NCI-H526 treated with DMSO at 0.1 percent for 48 hours (cell line): ENCODE measurements at regions not wholly inside any gene's neighbourhood (a gene's known extent, or its start where the extent isn't known, plus 50 kb on each side); places are given as distances from the start of the nearest gene placed in this dataset.
"Not testable (repeated sequence)": the region's sequence is repeated elsewhere in the genome, so short reads cannot be mapped to it uniquely, and the experiment has no call there.

Experiments
- DNase-seq: peaks from one replicate; lab custom pipeline; 2025; lab: John Stamatoyannopoulos, UW

- DNase-seq = no peak
Observed at GRCh38 chr6:3553254-3553653, 96.4 kb upstream of the SLC22A23 start.

DNA sequence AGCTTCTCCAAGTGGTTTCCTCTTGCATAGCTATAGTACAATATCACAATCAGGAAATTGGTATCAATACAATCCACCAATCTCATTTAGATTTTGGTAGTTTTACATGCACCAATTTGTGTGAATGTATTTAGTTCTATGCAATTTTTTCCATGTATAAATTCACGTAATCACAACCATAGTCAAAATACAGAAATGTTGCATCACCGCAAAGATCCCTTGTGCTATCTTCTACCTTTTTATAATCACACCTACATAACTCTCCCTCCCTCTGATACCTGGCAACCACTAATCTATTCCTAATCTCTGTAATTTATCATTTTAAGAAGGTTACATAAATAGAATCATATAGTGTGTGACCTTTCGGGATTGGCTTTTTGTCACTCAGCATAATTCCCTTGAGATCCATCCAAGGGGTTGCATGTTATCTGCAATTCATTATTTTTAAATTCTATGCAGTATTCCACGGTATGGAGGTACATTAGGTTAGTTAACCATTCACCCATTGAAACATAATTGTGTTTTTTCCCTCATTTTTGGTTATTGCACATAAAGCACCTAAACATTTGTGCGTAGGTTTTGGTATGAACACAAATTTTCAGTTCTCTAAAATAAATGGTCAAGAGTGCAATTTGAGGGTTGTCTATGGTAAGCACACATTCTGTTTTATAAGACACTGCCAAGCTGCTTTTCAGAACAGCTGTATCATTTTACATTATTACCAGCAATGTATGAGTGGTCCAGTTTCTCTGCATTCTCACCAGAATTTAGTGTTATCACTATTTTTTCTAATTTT is 95.1 kb upstream of the SLC22A23 start:
- no peak for DNase-seq

GRCh38 chr6:3549314-3549940 is 92.6 kb upstream of the SLC22A23 start:
- no peak for DNase-seq

GRCh38 chr6:3546121-3546520 is 89.3 kb upstream of the SLC22A23 start:
- no peak for DNase-seq

GRCh38 chr6:3545156-3545555 is 88.3 kb upstream of the SLC22A23 start:
- DNase-seq = no peak

DNA sequence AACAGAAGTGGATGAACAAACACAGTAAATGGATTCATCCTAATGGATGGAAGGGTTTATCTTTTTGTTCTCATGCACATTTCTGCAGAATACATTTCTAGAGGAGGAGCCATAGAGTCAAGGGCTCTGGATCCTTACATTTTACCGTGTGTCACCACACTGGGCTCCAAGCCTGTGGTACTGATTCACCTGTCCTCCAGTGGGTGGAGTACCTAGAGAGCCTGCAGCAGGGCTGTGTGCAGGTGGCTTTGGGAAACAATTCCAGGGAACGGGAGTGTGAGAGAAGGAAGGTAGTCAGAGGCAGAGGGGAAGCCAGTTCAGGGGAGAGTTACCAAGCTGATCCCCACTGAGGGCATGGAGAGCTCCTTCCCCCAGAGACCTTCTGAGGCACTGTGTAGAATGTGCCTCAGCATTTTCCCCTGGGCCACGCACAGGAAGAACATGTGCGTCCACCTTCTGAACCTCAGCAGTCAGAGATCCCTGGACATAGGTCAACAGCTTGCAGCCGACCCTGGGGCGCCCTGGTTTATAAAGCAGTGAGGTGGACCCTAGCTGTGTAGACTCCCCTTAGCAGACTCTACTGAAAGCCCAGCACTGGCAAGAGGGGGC is 85.3 kb upstream of the SLC22A23 start:
- peak; percentile 69 for DNase-seq

DNA sequence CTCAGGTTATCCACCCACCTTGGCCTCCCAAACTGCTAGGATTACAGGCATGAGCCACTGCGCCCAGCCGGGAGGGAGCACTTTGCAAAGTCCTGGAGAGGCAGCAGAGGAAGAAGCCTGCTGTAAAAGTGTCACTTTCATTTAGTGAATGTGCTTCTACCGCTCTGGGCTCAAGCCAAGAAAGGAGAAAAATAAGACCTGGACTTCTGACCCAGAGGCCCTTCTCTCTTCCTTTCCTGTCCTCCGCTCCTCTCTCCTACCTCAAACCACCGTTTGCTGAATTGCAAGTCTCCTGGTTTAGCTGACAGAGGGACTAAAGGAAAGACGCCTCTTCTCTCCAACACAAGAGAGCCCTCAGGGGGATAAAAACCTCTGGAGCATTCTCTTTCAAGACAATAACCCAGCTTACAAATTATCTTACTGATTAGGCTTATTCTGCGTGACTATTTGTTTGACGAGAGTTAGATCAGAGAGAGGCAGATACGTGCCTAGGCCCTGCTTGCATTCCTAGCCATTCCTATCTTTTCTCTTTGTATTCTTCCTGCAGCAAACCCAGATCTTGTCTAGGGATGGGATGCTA is 84.2 kb upstream of the SLC22A23 start:
- DNase-seq = no peak

GRCh38 chr6:3540253-3540820 is 83.5 kb upstream of the SLC22A23 start:
- no peak for DNase-seq

DNA sequence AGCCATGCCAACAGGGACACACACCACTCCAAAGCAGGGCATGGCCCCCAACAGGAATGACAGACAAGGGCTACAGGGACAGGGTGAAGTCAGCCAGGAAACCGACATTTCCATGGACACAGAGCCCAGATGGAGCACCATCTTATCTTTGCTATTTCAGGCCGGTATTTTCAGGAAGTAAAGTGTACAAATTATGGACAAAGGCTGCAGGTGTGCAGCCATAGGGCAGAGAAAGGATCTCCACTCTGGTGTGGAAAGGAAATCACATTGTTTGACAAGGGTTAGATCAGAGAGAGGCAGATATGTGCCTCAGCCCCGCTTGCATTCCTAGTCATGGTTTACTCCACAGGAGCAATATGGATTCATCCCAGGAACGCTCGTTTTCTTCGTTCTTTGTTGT is 81.7 kb upstream of the SLC22A23 start:
- DNase-seq = no peak

DNA sequence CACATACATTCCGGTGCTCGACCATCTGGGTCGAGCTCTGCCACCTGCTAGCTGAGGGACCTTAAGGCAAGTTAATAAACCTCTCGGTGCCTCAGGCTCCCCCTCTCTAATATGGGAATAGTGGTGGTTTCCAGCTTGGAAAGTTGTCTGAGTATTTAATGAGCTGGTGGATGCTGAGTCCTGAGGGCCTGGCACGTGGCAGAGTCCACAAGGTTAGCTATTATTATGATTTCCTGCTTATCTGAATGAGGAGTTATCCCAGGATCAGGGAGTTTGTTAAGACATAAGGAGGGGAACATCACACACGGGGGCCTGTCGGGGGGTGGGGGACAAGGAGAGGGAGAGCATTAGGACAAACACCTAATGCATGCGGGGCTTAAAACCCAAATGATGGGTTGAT is 80.1 kb upstream of the SLC22A23 start:
- no peak for DNase-seq

DNA sequence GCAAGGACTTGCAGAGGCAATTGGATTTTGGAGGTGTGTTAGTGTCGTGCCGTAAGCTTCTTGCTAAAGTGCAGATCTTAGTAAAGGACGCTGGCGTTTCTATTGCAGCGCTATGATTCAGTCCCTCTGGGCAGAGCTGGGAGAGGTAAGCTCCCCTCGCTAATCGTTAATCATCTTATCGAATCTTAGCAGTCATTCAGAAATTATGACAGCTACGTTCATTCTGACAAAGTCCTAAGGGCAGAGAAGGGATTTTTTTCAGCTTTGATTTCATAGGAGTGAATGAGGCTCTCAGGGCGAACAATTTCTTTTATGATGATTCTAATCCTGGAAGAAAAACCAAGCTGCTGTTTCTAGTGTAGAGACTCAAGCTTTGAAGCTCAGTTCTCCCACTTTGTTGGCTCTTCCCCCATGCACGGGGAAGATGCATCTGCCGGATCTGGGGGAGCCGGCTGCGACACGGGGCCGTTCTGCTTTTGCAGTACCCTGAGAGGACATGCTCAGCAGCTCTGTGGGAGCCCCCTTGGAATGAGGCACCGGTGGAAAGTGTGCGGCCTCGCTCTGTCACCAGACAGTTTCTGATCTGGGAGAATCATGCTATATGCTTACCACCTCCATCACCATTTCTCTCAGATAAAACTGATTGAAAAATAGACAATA is 79.1 kb upstream of the SLC22A23 start:
- DNase-seq = no peak

- peak; percentile 15 for DNase-seq
Observed at GRCh38 chr6:3535033-3535775, 78.4 kb upstream of the SLC22A23 start.

- peak; percentile 40 for DNase-seq
Observed at GRCh38 chr6:3534599-3534998, 77.7 kb upstream of the SLC22A23 start.

DNA sequence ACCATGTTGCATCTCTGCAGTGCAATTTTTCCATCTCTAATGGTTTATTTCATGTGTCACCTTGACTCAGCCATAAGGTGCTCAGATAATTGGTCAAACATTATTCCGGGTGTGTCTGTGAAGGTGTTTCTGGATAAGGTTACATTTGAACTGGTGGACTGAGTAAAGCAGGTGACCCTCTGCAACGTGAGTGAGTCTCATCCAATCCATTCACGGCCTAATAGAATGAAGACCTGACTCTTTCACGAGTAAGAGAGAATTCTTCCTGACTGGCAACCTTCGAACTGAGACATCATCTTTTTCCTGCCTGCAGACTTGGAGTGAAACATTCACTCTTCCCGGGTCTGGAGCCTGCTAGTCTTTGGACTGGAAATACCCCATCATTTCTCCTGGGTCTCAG is 77.1 kb upstream of the SLC22A23 start:
- DNase-seq = no peak

- no peak for DNase-seq
Observed at GRCh38 chr6:3532296-3532916, 75.6 kb upstream of the SLC22A23 start.

DNA sequence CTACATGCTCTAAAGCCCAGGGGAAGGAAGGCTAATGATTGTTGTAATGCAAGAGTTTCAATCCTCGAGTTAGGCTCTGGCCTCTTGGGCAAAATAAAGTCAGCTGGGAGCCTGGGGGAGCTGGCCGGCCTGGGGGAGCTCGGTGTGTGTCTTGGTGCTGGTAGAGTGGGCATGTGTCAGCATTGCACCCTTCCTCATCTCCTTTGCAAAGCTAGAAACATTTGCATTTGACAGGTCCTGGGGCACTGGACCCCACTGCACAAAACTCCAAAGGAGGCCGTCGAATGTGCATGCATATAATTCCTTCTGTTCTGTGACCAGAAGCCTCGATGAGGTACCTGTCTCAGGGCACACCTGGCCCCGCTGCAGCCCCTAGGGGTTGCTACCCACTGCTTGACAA is 74.6 kb upstream of the SLC22A23 start:
- no peak for DNase-seq

DNA sequence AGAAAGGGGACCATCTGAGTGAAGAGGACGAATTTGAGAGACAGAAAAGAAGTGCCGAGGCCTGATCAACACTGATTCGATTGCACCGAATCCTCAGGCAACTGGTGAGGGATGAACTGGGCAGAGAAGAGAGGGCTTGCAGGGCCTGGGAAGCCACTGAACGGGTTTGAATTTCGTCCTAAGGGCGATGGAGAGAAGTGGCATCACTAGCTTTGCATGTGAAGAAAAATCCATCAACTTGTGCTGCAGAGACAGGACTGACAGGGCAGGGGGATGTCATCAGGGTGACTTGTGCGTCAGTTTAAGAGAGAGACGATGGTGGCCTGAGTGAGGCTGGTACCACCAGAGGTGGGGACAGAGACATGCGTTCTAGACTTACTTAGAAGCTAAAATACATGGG is 73.7 kb upstream of the SLC22A23 start:
- DNase-seq = no peak

DNA sequence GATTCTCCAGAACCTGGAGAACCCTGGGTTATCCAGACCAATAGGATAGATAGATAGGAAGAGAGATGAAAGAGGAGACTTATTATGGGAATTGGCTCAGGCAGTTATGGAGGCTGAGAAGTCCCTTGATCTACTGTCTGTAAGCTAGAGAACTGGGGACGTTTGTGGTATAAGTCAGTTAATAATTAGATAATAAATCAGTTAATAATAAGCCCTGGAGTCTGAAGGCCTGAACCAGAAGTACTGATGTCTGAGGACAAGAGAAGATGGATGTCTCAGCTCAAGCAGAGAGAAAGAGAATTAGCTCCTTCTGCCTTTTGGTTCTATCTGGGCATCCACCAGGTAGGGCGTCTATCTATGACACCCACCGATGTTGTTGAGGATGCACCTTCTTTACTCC is 72.9 kb upstream of the SLC22A23 start:
- no peak for DNase-seq

DNA sequence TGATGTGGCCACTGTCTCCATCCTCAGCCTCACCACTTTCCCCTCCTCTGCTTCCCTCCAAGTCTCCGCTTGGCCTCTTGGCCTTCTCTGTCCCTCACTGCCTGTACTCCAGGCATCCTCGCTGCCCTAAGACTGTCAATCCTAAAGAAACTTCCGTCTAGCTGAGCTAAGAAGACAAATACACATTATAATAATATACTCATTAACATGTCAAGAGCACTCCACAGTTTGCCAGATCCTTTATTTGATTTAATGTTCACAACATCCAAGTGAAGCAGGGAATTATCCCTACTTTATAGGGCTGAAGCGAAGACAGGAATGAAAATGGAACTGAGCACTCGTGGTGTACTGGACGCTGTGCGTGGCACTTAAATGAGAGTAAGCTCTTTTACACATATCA is 72.4 kb upstream of the SLC22A23 start:
- DNase-seq = no peak

- DNase-seq = not testable (repeated sequence)
Observed at GRCh38 chr6:3528081-3528671, 71.3 kb upstream of the SLC22A23 start.

DNA sequence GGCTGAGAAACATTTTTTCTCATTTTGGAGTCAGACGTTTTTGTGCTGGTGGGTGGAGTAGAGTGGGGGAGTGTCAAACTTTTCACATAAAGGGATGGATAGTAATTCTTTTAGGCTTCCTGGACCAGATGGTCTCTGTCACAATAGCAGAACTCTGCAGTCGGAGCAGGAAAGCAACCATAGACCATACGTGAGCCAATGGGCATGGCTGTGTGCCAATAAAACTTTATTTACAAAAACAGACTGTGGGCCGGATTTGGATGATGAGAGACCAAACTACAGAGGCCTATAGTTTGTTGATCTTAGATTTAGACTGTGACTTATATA is 70.8 kb upstream of the SLC22A23 start:
- DNase-seq = no peak
